ENCODE measurements at regions not wholly inside any gene's neighbourhood (a gene's known extent, or its start where the extent isn't known, plus 50 kb on each side); places are given as distances from the start of the nearest gene placed in this dataset.
"Not testable (repeated sequence)": the region's sequence is repeated elsewhere in the genome, so short reads cannot be mapped to it uniquely, and the experiment has no call there.

- POLR2A ChIA-PET = no interaction called here
- no peaks in the 10 kb centered on the region for H3K27me3 ChIP-seq (ENCODE audit: control insufficient read depth, insufficient read depth, low read length)
- no peak overlapping the region for H3K4me3 ChIP-seq (ENCODE audit: low read depth, low read length)
- no peak overlapping the region for H3K27ac ChIP-seq (ENCODE audit: low read depth, low read length)
- TF ChIP-seq CTCF (IDR thresholded peaks at IDR 0.05; ENCODE audit: low read depth, low read length) = no peak
- no peak for DNase-seq (ENCODE audit: low read depth, low spot score)
- no peaks in the 10 kb centered on the region for H3K9me3 ChIP-seq (ENCODE audit: control insufficient read depth, insufficient read depth, low read length)
- CTCF ChIA-PET = no interaction called here
Observed at GRCh38 chr6:121619013-121619412, 183.6 kb downstream of the GJA1 start.

- no peak overlapping the region for H3K27ac ChIP-seq (ENCODE audit: low read depth, low read length)
- no peak for TF ChIP-seq CTCF (IDR thresholded peaks at IDR 0.05; ENCODE audit: low read depth, low read length)
- no peak for DNase-seq (ENCODE audit: low read depth, low spot score)
- no peaks in the 10 kb centered on the region for H3K27me3 ChIP-seq (ENCODE audit: control insufficient read depth, insufficient read depth, low read length)
- POLR2A ChIA-PET = no interaction called here
- H3K4me3 ChIP-seq (ENCODE audit: low read depth, low read length) = no peak overlapping the region
- CTCF ChIA-PET = no interaction called here
- H3K9me3 ChIP-seq (ENCODE audit: control insufficient read depth, insufficient read depth, low read length) = no peaks in the 10 kb centered on the region
Observed at GRCh38 chr6:121619987-121620740, 184.7 kb downstream of the GJA1 start.

GRCh38 chr6:121627761-121628160 lies 192.3 kb downstream of the GJA1 start:
- POLR2A ChIA-PET = no interaction called here
- no peak for TF ChIP-seq CTCF (IDR thresholded peaks at IDR 0.05; ENCODE audit: low read depth, low read length)
- Histone ChIP-seq H3K27ac (ENCODE audit: low read depth, low read length) (no peak overlapping the region), H3K4me3 (ENCODE audit: low read depth, low read length) (no peak overlapping the region), H3K27me3 (ENCODE audit: control insufficient read depth, insufficient read depth, low read length) (no peaks in the 10 kb centered on the region), H3K9me3 (ENCODE audit: control insufficient read depth, insufficient read depth, low read length) (no peaks in the 10 kb centered on the region; the same call in 1 of the 2 replicates)
- CTCF ChIA-PET = interaction anchor here (0.6 kb wide), 1 partner anchor 1211 kb away, joined by 3 read pairs; no protein-coding TSS in a partner anchor
- DNase-seq (ENCODE audit: low read depth, low spot score) = no peak

- H3K27ac ChIP-seq (ENCODE audit: low read depth, low read length) = no peak overlapping the region
- H3K4me3 ChIP-seq (ENCODE audit: low read depth, low read length) = no peak overlapping the region
- peaks cover under 1% of the 10 kb centered on the region; the same call in 1 of the 2 replicates for H3K9me3 ChIP-seq (ENCODE audit: control insufficient read depth, insufficient read depth, low read length)
- H3K27me3 ChIP-seq (ENCODE audit: control insufficient read depth, insufficient read depth, low read length) = no peaks in the 10 kb centered on the region
- POLR2A ChIA-PET = no interaction called here
- CTCF ChIA-PET = no interaction called here
- no peak for DNase-seq (ENCODE audit: low read depth, low spot score)
- no peak for TF ChIP-seq CTCF (IDR thresholded peaks at IDR 0.05; ENCODE audit: low read depth, low read length)
Observed at GRCh38 chr6:121630716-121631115, 195.3 kb downstream of the GJA1 start.

- DNase-seq (ENCODE audit: low read depth, low spot score); CTCF ChIA-PET; H3K27me3 ChIP-seq (ENCODE audit: control insufficient read depth, insufficient read depth, low read length); H3K4me3 ChIP-seq (ENCODE audit: low read depth, low read length); H3K27ac ChIP-seq (ENCODE audit: low read depth, low read length); H3K9me3 ChIP-seq (ENCODE audit: control insufficient read depth, insufficient read depth, low read length): not testable (repeated sequence)
- POLR2A ChIA-PET = interaction anchor here (0.6 kb wide), 1 partner anchor 39 kb away, joined by 5 read pairs; no protein-coding TSS in a partner anchor
Observed at GRCh38 chr6:121631752-121632151, 196.3 kb downstream of the GJA1 start.

Measured in AG04450 (cell line).